Thyroid gland (tissue), 4 donors: ENCODE measurements at regions not wholly inside any gene's neighbourhood (a gene's known extent, or its start where the extent isn't known, plus 50 kb on each side); places are given as distances from the start of the nearest gene placed in this dataset.

Experiments used
- POLR2A ChIP-seq, 2 donors: fragments of 450-650 bp; IDR thresholded peaks; one replicate each; pipeline ENCODE4 v1.6.1; 2017; ENCODE audit warnings: antibody characterized with exemption in 2 of 2, mild to moderate bottlenecking in 2 of 2, moderate library complexity in 1 of 2
- TF ChIP-seq, protein P1 (sequence below), 6 experiments: fragments of 200-600 bp in 3 of 6; fragments of 450-650 bp in 3 of 6; sonication (generic) in 3 of 6; IDR thresholded peaks; one replicate each; pipeline ENCODE4 v1.5.1; 2016 to 2019; ENCODE audit warnings: antibody characterized with exemption in 6 of 6, mild to moderate bottlenecking in 2 of 6, inconsistent platforms in 1 of 6, moderate library complexity in 1 of 6

DNA sequence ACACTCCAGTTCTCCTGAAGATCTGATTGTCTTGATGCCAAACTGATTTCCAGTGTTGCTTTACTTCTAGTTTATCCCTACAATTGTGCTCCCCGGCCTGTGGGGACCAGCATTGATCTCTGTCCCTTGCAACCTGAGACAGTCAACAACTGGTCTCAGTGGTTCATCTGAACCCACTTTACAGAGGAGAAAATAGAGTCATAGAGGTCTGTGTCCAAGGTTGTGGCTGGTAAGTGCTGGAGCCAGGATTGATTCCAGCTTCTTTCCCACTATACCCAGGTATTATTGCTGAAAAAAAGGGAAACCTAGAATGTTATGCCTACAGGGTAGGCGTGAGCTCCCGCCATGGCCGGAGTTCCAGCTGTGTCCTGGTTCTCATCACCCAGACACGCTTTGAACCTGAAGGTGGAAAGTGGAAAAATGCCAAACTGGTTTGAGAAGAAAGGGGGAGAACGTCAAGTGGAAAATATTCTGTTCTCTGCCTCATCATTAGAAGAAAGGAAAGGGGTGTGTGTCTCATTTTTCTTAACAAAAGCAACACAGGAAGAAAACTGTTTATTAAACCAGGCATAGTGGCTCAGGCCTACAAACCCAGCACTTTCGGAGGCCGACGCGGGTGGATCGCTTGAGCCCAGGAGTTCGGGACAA lies 60.7 kb upstream of the ITPKB start:
- TF ChIP-seq, protein P1, sequence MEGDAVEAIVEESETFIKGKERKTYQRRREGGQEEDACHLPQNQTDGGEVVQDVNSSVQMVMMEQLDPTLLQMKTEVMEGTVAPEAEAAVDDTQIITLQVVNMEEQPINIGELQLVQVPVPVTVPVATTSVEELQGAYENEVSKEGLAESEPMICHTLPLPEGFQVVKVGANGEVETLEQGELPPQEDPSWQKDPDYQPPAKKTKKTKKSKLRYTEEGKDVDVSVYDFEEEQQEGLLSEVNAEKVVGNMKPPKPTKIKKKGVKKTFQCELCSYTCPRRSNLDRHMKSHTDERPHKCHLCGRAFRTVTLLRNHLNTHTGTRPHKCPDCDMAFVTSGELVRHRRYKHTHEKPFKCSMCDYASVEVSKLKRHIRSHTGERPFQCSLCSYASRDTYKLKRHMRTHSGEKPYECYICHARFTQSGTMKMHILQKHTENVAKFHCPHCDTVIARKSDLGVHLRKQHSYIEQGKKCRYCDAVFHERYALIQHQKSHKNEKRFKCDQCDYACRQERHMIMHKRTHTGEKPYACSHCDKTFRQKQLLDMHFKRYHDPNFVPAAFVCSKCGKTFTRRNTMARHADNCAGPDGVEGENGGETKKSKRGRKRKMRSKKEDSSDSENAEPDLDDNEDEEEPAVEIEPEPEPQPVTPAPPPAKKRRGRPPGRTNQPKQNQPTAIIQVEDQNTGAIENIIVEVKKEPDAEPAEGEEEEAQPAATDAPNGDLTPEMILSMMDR (IDR thresholded peaks at IDR 0.05): no peak
- TF ChIP-seq POLR2A (IDR thresholded peaks at IDR 0.05): no peak
